LNCaP clone FGC (cell line): ENCODE measurements at regions not wholly inside any gene's neighbourhood (a gene's known extent, or its start where the extent isn't known, plus 50 kb on each side); places are given as distances from the start of the nearest gene placed in this dataset.

ENCODE experiments used
- DNase-seq: peaks from one replicate; pipeline ENCODE4 v3.0.0-alpha.2; 2011; ENCODE audit warnings: low read depth
- H3K4me3 ChIP-seq: 2 replicates; pipeline ENCODE4 v1.5.1; 2011; ENCODE audit warnings: mild to moderate bottlenecking, low read depth, low read length, control low read depth
- TF ChIP-seq, protein P1 (sequence below): IDR thresholded peaks from 2 replicates; pipeline ENCODE4 v1.5.1; 2012; ENCODE audit warnings: mild to moderate bottlenecking; ENCODE audit not compliant: control insufficient read depth, insufficient read depth; ENCODE audit errors: extremely low read depth

DNA sequence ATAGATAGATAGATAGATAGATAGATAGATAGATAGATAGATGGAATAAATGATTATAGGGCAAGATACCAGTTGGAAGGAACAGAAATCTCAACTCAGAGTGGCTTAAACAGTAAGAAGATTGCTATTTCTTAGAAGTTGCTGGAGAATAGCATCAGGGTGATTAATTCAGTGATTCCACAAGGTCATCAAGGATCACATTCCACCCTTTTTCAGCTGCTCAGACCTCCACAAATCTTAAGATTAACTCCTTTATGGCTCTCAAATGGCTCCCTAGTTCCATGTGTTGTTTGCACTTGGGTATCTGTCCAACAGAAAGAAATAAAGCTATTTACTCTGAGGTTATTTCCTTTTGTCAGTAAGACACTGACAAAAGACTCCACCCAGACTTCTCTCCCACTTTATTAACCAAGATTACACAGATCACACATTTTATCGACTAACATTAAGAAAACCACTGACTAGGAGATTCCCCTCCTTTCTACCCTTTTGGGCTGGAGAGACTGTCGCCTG is 68.3 kb upstream of the KIF16B start:
- H3K4me3 ChIP-seq = no peak overlapping the region
- TF ChIP-seq, protein P1, sequence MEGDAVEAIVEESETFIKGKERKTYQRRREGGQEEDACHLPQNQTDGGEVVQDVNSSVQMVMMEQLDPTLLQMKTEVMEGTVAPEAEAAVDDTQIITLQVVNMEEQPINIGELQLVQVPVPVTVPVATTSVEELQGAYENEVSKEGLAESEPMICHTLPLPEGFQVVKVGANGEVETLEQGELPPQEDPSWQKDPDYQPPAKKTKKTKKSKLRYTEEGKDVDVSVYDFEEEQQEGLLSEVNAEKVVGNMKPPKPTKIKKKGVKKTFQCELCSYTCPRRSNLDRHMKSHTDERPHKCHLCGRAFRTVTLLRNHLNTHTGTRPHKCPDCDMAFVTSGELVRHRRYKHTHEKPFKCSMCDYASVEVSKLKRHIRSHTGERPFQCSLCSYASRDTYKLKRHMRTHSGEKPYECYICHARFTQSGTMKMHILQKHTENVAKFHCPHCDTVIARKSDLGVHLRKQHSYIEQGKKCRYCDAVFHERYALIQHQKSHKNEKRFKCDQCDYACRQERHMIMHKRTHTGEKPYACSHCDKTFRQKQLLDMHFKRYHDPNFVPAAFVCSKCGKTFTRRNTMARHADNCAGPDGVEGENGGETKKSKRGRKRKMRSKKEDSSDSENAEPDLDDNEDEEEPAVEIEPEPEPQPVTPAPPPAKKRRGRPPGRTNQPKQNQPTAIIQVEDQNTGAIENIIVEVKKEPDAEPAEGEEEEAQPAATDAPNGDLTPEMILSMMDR = no peak
- DNase-seq = no peak

DNA sequence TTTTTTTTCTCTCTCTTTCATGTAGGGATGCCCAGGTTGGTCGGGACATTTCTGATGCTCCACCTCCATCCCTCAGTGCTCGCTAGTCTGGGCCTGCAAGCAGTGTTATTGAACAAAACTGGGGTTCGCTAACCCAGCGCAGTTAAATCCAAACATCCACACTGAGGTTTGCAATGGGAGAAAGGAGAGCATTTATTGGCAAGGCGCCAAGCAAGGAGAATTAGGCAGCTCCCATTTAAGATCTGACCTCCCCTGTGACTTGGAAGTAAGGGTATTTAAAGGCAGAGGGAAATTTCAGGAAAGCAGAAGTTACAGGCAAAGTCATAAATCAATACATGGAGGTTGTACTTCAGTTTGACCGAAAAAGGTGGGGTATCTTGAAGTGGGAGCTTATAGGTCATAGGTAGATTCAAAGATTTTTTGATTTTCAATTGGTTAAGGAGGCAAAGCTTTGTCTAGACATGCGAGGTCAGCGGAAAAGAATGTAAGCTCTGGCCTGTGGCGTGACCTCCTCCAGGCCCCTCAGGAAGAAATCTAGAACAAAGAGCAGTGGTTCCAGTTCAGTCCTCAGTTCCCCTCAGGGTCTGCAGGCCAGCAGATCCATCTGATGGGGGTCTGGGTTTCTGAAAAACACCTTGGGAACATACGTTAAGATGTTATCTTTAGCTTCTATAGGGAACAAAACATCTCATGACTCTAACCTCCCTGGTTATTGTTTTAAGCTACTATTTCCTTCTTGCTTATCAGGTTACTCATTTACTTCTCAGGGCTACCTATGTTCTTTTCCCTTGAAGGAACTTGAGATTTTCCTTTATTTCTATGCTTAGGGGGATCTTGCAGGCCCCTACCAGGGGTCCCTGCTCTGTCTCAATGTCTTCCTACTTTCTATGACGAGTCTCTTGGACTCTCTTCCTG is 66.0 kb upstream of the KIF16B start:
- H3K4me3 ChIP-seq = no peak overlapping the region
- TF ChIP-seq, protein P1 = no peak
- no peak for DNase-seq

DNA sequence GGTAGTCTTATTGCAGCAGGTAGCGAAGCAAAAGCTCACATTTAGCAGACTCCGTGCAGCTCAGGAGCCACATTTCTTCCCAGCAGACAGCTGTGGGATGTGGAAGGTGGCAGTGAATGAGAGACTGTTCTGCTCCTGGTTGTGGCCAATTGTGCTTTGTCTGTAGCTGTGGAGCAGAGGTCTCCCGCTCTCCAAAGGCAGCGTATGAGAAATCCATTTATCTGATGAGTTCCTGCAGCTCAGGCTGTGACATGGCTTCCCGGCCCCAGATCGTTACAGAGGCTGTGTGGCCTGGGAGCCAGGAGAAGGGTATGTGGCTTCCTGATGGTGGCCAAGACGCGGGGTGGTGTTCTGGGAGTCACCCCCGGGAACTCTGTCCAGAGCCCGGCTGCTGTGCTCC is 64.5 kb upstream of the KIF16B start:
- no peak for DNase-seq
- TF ChIP-seq, protein P1 = no peak

DNA sequence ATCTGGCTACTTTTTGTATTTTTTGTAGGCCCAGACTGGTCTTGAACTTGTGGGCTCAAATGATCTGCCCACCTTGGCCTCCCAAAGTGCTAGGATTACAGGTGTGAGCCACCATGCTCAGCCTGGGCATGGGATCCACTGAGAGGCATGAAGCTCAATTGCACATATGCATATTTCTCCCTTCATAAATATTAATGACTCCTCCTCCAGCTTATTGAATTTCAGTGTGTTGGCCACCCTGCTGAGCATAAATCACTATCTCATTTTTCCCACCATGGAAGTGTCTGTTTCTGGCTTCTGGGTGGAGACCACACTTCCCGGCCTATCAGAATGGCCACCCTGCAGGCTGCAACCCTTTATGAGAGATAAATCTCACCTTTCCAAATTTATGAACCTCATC is 53.6 kb upstream of the KIF16B start:
- DNase-seq = no peak
- TF ChIP-seq, protein P1 = no peak
- H3K4me3 ChIP-seq = no peak overlapping the region

More for the DNA sequence above, 64.5 kb upstream of the KIF16B start:
- no peak overlapping the region for H3K4me3 ChIP-seq

DNA sequence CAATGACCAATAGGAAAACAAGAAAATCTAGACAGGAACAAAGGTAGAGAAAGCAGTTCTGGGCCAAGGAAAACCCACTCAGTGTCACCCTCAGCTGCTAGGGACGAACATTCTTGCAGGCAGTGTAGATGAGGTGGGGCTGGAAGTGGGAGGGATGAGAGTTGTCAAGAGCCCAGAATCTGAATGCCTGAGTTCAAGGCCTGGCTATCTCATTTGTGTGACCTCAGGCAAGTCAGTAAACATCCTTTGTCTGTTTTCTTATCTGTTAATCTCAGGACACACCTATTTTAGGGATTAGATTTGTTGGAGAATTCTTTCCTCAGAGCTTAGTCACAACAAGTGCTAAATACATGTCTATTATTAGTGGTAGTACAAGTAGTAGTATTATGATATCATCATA is 50.9 kb upstream of the KIF16B start:
- no peak overlapping the region for H3K4me3 ChIP-seq
- no peak for DNase-seq
- TF ChIP-seq, protein P1 = no peak
